Ovary (tissue), 3 donors: ENCODE measurements at regions not wholly inside any gene's neighbourhood (a gene's known extent, or its start where the extent isn't known, plus 50 kb on each side); places are given as distances from the start of the nearest gene placed in this dataset.

Experiments used
- POLR2A ChIP-seq: fragments of 450-650 bp; IDR thresholded peaks from one replicate; pipeline ENCODE4 v1.6.1; 2017; ENCODE audit warnings: antibody characterized with exemption, mild to moderate bottlenecking, moderate library complexity
- TF ChIP-seq, protein P1 (sequence below), 3 donors: fragments of 450-650 bp in 2 of 3; fragments of 200-600 bp in 1 of 3; IDR thresholded peaks; one replicate each; pipeline versions ENCODE4 v1.5.1 to v1.8.0; 2016 to 2022; ENCODE audit warnings: antibody characterized with exemption in 3 of 3, mild to moderate bottlenecking in 1 of 3
- donor health status: DM: no; HTN: no; CAD: no.

DNA sequence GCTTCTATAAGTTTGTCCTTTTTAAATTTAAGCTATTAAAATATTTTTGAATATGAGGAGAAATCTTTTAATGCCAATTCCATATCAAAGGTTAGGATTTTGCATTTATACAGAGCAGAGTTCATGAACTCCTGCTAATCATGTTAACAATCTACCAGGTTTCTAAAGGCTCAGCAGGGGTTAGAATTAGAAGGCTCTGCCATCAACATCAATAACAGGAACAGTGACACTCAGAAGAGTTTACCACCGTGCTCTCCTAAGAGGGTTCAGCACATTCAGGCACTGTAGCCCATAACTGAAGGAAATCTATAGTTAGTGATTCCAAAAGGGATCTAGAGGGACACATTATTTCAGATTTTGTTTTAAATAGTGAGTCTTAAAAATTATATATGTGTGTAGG is 100.1 kb downstream of the HOXA1 start:
- TF ChIP-seq, protein P1, sequence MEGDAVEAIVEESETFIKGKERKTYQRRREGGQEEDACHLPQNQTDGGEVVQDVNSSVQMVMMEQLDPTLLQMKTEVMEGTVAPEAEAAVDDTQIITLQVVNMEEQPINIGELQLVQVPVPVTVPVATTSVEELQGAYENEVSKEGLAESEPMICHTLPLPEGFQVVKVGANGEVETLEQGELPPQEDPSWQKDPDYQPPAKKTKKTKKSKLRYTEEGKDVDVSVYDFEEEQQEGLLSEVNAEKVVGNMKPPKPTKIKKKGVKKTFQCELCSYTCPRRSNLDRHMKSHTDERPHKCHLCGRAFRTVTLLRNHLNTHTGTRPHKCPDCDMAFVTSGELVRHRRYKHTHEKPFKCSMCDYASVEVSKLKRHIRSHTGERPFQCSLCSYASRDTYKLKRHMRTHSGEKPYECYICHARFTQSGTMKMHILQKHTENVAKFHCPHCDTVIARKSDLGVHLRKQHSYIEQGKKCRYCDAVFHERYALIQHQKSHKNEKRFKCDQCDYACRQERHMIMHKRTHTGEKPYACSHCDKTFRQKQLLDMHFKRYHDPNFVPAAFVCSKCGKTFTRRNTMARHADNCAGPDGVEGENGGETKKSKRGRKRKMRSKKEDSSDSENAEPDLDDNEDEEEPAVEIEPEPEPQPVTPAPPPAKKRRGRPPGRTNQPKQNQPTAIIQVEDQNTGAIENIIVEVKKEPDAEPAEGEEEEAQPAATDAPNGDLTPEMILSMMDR (IDR thresholded peaks at IDR 0.05): no peak
- no peak for TF ChIP-seq POLR2A
